B cell (primary cell): ENCODE measurements at regions not wholly inside any gene's neighbourhood (a gene's known extent, or its start where the extent isn't known, plus 50 kb on each side); places are given as distances from the start of the nearest gene placed in this dataset.

Experiments used
- ATAC-seq: fragments of 200-7000 bp; cut with Tn5 transposase; one replicate; pipeline ENCODE4 v1.10.0; 2021; ENCODE audit warnings: low read depth, mild to moderate bottlenecking, moderate number of reproducible peaks, moderate library complexity
- CTCF ChIA-PET: fragments of 350-600 bp; sonication (Branson Sonifier 250); formaldehyde crosslinking; loops from one replicate; lab custom pipeline; 2021; ENCODE audit warnings: antibody characterized with exemption, inconsistent platforms; lab: Charles Lee
- POLR2A ChIA-PET: fragments of 350-600 bp; sonication (Branson Sonifier 250); formaldehyde crosslinking; loops from one replicate; lab custom pipeline; 2021; ENCODE audit warnings: antibody characterized with exemption; lab: Charles Lee
- DNase-seq: peaks from one replicate; pipeline ENCODE4 v3.0.0; 2013
- H2AFZ ChIP-seq: 2 replicates; pipeline ENCODE4 v1.6.1; 2012; ENCODE audit warnings: mild to moderate bottlenecking, low read depth, low read length; ENCODE audit not compliant: insufficient read depth, poor library complexity, severe bottlenecking
- H3K27ac ChIP-seq, 2 donors: 1 replicate in 1 of 2; 2 replicates in 1 of 2; pipeline ENCODE4 v1.5.1; 2012 to 2013; ENCODE audit warnings: low read length in 2 of 2, mild to moderate bottlenecking in 2 of 2, moderate library complexity in 1 of 2
- H3K27me3 ChIP-seq, 4 experiments: fragments of 200-600 bp in 1 of 4; sonication (generic) in 1 of 4; replicated peaks in 1 of 4; 1 replicate in 2 of 4; 2 replicates in 2 of 4; pipeline versions ENCODE4 v1.6.1 to v1.7.0; 2013 to 2016; ENCODE audit warnings: low read length in 3 of 4, mild to moderate bottlenecking in 2 of 4, mixed read lengths in 1 of 4, moderate library complexity in 1 of 4; ENCODE audit not compliant: insufficient read depth in 4 of 4, control insufficient read depth in 3 of 4; ENCODE audit errors: control extremely low read depth in 1 of 4
- H3K36me3 ChIP-seq, 2 experiments: replicated peaks in 1 of 2; 1 replicate in 1 of 2; 2 replicates in 1 of 2; pipeline versions ENCODE4 v1.6.1 to v1.7.1; 2013; ENCODE audit warnings: low read length in 1 of 2; ENCODE audit not compliant: insufficient read depth in 2 of 2, control insufficient read depth in 1 of 2; ENCODE audit errors: control extremely low read depth in 1 of 2, extremely low read depth in 1 of 2
- H3K4me1 ChIP-seq, 2 donors: fragments of 200-600 bp in 1 of 2; sonication (generic) in 1 of 2; 1 replicate in 1 of 2; 2 replicates in 1 of 2; pipeline versions ENCODE4 v1.5.1 to v1.6.1; 2013 to 2017; ENCODE audit warnings: low read length in 2 of 2; ENCODE audit not compliant: control insufficient read depth in 2 of 2, insufficient read depth in 2 of 2
- H3K4me2 ChIP-seq: replicated peaks from 2 replicates; pipeline ENCODE3; 2012; ENCODE audit warnings: mild to moderate bottlenecking, low read depth, low read length; ENCODE audit not compliant: poor library complexity, severe bottlenecking
- H3K4me3 ChIP-seq, 5 experiments: fragments of 200-600 bp in 1 of 5; sonication (generic) in 1 of 5; 1 replicate in 3 of 5; 2 replicates in 2 of 5; pipeline versions ENCODE4 v1.5.1 to v1.7.0; 2011 to 2016; ENCODE audit warnings: low read length in 4 of 5, mild to moderate bottlenecking in 4 of 5, low read depth in 2 of 5, control low read depth in 1 of 5, moderate library complexity in 1 of 5; ENCODE audit not compliant: insufficient read depth in 1 of 5; ENCODE audit errors: control extremely low read depth in 1 of 5, extremely low read depth in 1 of 5
- H3K79me2 ChIP-seq: fragments of 200-600 bp; sonication (generic); one replicate; pipeline ENCODE4 v1.6.0; 2016; ENCODE audit warnings: low read length; ENCODE audit not compliant: control insufficient read depth, insufficient read depth
- H3K9ac ChIP-seq: fragments of 200-600 bp; sonication (generic); 2 replicates; pipeline ENCODE4 v1.6.1; 2017; ENCODE audit warnings: mild to moderate bottlenecking, low read length, moderate library complexity
- H3K9me3 ChIP-seq, 3 donors: one replicate each; pipeline versions ENCODE4 v1.6.1 to v1.7.1; 2013; ENCODE audit warnings: low read length in 2 of 3; ENCODE audit not compliant: control insufficient read depth in 2 of 3, insufficient read depth in 1 of 3; ENCODE audit errors: control extremely low read depth in 1 of 3
- H4K20me1 ChIP-seq: 2 replicates; pipeline ENCODE4 v1.6.0; 2012; ENCODE audit warnings: mild to moderate bottlenecking, low read length; ENCODE audit not compliant: insufficient read depth, control insufficient read depth, poor library complexity, severe bottlenecking
- H3K27ac Mint-ChIP-seq: one replicate; pipeline ENCODE4 v1.8.0; 2021; ENCODE audit warnings: mixed read lengths
- H3K27me3 Mint-ChIP-seq: one replicate; pipeline ENCODE4 v1.8.0; 2021; ENCODE audit warnings: mixed read lengths
- H3K4me1 Mint-ChIP-seq: one replicate; pipeline ENCODE4 v1.8.0; 2021; ENCODE audit warnings: mixed read lengths
- H3K4me3 Mint-ChIP-seq: one replicate; pipeline ENCODE4 v1.8.0; 2021; ENCODE audit warnings: mixed read lengths
- H3K9me3 Mint-ChIP-seq: one replicate; pipeline ENCODE4 v1.8.0; 2022; ENCODE audit warnings: mixed read lengths; ENCODE audit not compliant: insufficient read depth
- EZH2 ChIP-seq: IDR thresholded peaks from 2 replicates; pipeline ENCODE4 v1.6.1; 2012; ENCODE audit warnings: borderline replicate concordance, low read depth, mild to moderate bottlenecking, moderate library complexity, low read length; ENCODE audit not compliant: insufficient read depth, poor library complexity, severe bottlenecking
- WGBS: methylation state at CpG from one replicate; pipeline ENCODE4 v1.1.5; 2013; ENCODE audit warnings: missing lambda C conversion rate; ENCODE audit not compliant: insufficient coverage; 5-methylcytosine and 5-hydroxymethylcytosine counted together
- intact Hi-C: fragments of 100-400 bp; cut with micrococcal nuclease; formaldehyde crosslinking; loops from one replicate; pipeline ENCODE4 v1.10.0; 2022
- TF ChIP-seq, protein P1 (sequence below): fragments of 200-600 bp; IDR thresholded peaks from one replicate; pipeline ENCODE4 v1.8.0; 2022; ENCODE audit warnings: antibody characterized with exemption, mild to moderate bottlenecking

DNA sequence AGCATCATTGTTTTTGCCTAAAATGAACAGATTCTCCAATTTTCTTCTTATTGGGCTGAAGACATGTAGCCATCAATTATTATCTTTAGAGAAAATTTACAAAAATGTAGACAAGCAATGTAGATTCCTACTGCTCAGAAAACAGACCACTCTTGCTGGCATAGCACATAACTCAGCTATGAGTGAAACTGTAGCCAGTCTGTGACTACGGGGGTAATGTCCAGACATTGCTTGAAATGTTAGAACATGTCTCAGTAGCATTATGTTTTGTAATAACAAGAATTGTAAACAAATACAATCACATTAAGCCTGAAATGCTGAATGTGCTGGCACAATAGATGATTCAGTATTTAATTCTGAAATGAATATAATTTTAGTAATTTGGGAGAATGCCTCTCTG lies 265.7 kb upstream of the KCNJ16 start:
- no peaks in the 10 kb centered on the region for H3K27me3 Mint-ChIP-seq
- no peaks in the 10 kb centered on the region for H3K9me3 Mint-ChIP-seq
- ChIA-PET CTCF (interaction anchor here (1.3 kb wide), 1 partner anchor 20 kb away, joined by 4 read pairs; no protein-coding TSS in a partner anchor), POLR2A (no interaction called here)
- Histone ChIP-seq H3K9ac (no peak overlapping the region), H3K27ac (no peak overlapping the region), H3K9me3 (no peaks in the 10 kb centered on the region), H3K27me3 (no peaks in the 10 kb centered on the region), H3K36me3 (no peaks in the 10 kb centered on the region), H4K20me1 (no peaks in the 10 kb centered on the region), H3K79me2 (no peaks in the 10 kb centered on the region), H3K4me2 (no peak overlapping the region), H3K4me3 (no peak overlapping the region), H2AFZ (no peak overlapping the region), H3K4me1 (no peaks in the 10 kb centered on the region)
- WGBS: no CpG with 5 or more reads among the region's 1 CpG
- H3K4me3 Mint-ChIP-seq: no peak overlapping the region
- no peaks in the 10 kb centered on the region for H3K4me1 Mint-ChIP-seq
- H3K27ac Mint-ChIP-seq: no peak overlapping the region
- ATAC-seq: no peak
- no peak for DNase-seq
- intact Hi-C loops: no loop called here
- no peak for TF ChIP-seq EZH2
- TF ChIP-seq, protein P1, sequence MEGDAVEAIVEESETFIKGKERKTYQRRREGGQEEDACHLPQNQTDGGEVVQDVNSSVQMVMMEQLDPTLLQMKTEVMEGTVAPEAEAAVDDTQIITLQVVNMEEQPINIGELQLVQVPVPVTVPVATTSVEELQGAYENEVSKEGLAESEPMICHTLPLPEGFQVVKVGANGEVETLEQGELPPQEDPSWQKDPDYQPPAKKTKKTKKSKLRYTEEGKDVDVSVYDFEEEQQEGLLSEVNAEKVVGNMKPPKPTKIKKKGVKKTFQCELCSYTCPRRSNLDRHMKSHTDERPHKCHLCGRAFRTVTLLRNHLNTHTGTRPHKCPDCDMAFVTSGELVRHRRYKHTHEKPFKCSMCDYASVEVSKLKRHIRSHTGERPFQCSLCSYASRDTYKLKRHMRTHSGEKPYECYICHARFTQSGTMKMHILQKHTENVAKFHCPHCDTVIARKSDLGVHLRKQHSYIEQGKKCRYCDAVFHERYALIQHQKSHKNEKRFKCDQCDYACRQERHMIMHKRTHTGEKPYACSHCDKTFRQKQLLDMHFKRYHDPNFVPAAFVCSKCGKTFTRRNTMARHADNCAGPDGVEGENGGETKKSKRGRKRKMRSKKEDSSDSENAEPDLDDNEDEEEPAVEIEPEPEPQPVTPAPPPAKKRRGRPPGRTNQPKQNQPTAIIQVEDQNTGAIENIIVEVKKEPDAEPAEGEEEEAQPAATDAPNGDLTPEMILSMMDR: no peak

DNA sequence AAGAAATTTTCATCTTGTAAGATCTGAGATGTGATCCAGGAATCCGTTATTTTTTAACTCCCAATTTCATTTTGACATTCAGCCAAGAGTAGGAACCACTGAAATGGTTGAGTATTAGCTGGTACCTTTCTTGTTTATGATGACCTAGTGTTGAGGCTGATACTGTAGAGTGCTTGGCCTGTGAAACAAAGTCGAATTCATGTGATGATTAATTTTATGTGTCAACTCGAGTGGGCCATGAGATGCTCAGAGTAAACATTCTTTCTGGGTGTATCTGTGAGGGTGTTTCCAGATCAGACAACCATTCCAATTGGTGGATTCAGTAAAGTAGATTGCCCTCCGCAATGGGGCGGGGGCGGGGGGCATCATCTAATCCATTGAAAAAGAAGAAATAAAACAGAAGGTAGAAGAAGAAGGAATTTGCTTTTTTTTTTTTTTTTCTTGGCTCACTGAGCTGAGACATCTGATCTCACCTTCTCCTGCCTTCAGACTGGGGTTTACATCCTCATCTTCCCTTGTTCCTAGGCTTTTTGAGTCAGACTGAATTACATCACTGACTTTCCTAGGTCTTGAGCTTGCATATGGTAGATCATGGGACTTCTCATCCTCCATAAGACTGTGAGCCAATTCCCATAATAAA lies 264.6 kb upstream of the KCNJ16 start:
- H3K36me3 ChIP-seq: no peaks in the 10 kb centered on the region
- no peaks in the 10 kb centered on the region for H3K9me3 Mint-ChIP-seq
- DNase-seq: no peak
- H3K9ac ChIP-seq: no peak overlapping the region
- no peaks in the 10 kb centered on the region for H3K9me3 ChIP-seq
- no peak overlapping the region for H3K27ac Mint-ChIP-seq
- CTCF ChIA-PET: interaction anchor here (1.3 kb wide), 1 partner anchor 19 kb away, joined by 4 read pairs; no protein-coding TSS in a partner anchor
- H2AFZ ChIP-seq: no peak overlapping the region
- no peak for TF ChIP-seq EZH2
- TF ChIP-seq, protein P1: no peak
- no peak overlapping the region for H3K4me2 ChIP-seq
- H3K27me3 Mint-ChIP-seq: no peaks in the 10 kb centered on the region
- POLR2A ChIA-PET: no interaction called here
- no peak overlapping the region for H3K27ac ChIP-seq
- H3K79me2 ChIP-seq: no peaks in the 10 kb centered on the region
- no peaks in the 10 kb centered on the region for H3K4me1 ChIP-seq
- no peak overlapping the region for H3K4me3 Mint-ChIP-seq
- ATAC-seq: no peak
- intact Hi-C loops: no loop called here
- H4K20me1 ChIP-seq: no peaks in the 10 kb centered on the region
- H3K27me3 ChIP-seq: no peaks in the 10 kb centered on the region
- no peaks in the 10 kb centered on the region for H3K4me1 Mint-ChIP-seq
- 75% methylated on average over 1 of the region's 6 CpGs for WGBS
- H3K4me3 ChIP-seq: no peak overlapping the region
